Stimulated activated CD8-positive, alpha-beta memory T cell treated with anti-CD3 and anti-CD28 coated beads, Interleukin-15, amount 100 ng/mL, for 4 hours (primary cell): ENCODE measurements at regions not wholly inside any gene's neighbourhood (a gene's known extent, or its start where the extent isn't known, plus 50 kb on each side); places are given as distances from the start of the nearest gene placed in this dataset.
"Not testable (repeated sequence)": the region's sequence is repeated elsewhere in the genome, so short reads cannot be mapped to it uniquely, and the experiment has no call there.

Experiments used
- DNase-seq, 2 donors: peaks; one replicate each; pipeline ENCODE4 v3.0.0-alpha.2; 2020; ENCODE audit warnings: low read depth in 2 of 2

DNA sequence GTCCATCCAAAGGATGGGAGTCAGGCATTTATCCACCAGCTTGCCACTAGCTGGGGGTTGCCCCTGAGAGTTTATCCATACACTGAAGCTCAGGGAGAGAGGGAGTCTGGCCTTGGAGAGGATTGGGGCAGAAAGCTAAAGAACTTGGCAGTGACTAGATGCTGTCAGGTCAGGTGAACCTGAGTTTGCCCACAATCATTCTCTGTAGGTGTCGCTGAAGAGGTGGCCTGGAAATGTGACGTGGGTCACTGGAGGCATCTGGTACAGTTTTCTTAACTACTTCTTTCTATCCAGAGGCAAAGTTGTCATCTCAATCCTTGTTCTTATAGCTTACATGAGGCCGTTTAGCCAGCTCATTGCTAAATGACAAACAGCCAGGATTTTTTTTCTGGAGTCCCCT, 298.0 kb upstream of the CTNNB1 start:
- no peak for DNase-seq

DNA sequence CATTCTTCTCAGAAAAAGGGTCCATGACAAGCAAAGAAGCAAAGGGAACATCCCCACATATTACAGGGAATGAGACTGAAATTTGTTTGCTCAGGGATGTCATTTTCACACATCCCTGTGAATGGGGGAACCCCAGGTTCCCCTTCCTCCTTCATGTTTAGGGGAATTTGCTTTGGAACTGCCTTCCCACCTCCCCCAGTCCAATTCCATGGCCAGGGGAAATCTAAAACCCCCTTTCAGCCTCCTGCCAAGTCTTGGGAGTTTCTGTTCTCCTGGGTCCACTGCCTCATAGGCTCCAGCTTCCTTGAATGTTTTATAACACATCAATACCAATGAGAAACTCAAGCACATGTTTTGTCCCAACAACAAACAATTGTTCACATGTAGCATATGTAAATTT, 297.5 kb upstream of the CTNNB1 start:
- DNase-seq, result no peak

DNA sequence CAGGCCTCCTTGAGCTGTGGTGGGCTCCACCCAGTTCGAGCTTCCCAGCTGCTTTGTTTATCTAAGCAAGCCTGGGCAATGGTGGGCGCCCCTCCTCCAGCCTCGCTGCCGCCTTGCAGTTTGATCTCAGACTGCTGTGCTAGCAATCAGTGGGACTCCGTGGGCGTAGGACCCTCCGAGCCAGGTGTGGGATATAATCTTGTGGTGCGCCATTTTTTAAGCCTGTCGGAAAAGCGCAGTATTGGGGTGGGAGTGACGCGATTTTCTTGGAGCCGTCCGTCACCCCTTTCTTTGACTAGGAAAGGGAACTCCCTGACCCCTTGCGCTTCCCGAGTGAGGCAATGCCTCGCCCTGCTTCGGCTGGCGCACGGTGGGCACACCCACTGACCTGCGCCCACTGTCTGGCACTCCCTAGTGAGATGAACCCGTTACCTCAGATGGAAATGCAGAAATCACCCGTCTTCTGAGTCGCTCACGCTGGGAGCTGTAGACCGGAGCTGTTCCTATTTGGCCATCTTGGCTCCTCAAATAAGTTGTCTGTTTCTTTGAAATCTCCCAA, 291.3 kb upstream of the CTNNB1 start:
- DNase-seq, result not testable (repeated sequence)

DNA sequence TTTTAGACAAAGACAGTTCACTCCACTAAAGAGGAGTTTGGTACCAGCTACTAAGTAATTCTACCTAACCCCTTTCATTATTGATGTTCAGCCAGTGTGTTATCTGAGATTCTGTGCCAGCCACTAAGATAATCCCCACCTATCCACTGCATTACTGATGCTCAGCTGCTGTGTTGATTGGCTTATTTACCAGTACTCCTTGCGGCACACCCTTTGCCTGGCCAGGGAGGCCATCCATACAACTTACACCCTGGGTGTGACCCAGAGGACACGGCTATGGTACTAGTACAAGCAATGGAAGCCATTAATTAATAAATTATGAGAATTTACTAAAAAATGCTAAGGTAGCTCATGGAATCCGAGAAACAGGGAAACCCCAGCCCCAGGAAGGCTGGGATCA, 290.7 kb upstream of the CTNNB1 start:
- no peak for DNase-seq

DNA sequence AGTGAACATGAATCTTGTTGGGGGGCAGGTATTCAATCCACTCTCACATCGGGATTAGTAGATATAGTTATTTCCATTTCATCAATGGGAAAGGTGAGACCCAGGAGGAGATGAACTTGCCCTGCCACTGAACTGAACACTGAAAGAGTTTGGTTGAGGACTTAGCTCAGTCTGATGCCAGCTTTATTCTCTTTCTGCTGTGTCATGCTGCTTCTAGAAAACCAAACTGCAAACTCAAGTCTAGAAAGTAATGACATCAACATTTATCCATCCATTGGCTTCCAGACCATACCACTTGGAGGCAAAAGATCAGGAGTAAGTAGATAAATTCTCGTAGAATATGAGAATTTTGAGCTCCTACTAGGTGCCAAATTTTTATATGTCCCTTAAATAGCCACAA, 288.0 kb upstream of the CTNNB1 start:
- DNase-seq, result no peak

DNA sequence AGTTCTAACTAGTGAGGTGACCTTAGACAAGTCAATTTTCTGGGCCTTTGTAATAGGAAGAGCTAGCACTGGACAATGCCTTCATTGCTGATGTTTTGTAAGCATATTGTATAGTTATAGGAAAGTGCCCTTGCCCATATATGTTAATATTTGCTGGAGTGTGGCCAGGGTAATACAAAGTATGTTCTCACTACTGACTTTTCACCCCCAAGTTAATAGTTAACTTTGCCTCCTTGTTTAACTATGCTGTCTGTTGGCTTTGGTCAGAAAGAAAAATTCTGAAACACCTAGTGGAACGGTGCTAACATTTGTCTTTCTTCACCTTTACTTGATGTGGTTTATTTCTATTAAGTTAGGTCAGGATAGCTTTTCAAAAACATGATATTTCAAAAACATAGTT, 287.4 kb upstream of the CTNNB1 start:
- no peak for DNase-seq

DNA sequence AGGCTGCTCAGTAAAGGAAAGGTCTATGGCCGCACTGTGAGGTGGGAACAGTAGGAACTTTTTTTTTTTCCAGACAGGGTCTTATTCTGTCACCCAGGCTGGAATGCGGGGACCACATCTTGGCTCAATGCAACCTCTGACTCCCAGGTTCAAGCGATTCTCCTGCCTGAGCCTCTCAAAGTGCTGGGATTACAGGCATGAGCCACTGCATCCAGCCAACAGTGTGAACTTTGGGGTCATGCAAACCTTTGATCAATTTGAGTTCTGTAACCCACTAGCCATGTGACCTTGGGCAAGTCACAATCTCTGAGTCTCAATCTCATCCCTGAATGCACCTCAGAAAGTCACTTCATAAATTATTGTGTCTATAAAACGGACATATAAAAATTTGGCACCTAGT, 286.8 kb upstream of the CTNNB1 start:
- DNase-seq, result no peak

DNA sequence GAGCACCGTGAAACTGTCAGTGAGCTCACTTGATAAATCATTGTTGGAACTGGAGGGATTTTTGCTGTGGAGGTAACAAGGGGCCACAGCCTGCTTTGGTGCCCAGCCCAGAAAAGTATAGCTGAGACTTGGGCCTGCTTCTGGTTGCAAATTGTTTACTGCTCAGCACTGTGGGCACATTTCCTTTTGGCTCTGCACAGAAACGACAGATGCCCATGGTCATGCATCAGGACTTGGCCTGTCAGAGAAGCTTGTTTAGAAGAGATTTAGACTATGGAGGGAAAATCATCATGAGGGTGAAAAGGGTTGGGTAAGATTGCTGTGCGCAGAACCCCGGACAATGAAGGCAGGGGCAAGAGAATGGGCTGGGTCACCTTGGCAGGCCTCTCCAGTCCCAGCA, 286.1 kb upstream of the CTNNB1 start:
- DNase-seq, result no peak

DNA sequence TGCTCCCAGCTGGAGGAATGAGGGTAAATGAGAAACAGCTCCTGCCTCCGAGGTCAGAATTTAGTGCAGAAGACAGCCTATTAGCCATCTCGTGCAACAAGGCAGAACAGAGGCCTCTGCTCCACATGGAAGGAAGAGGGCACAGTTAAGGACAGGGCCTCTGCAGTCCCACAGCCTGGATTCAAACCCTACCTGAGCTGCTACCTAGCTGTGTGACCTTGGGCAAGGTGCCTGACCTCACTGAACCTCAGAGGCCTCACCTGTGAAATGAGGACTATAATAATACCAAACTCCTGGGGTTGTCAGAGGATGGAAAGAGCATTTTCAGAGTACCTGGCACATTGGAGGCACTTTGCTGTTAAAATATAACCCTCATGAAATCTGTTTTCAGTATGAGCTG, 285.7 kb upstream of the CTNNB1 start:
- DNase-seq, result no peak

DNA sequence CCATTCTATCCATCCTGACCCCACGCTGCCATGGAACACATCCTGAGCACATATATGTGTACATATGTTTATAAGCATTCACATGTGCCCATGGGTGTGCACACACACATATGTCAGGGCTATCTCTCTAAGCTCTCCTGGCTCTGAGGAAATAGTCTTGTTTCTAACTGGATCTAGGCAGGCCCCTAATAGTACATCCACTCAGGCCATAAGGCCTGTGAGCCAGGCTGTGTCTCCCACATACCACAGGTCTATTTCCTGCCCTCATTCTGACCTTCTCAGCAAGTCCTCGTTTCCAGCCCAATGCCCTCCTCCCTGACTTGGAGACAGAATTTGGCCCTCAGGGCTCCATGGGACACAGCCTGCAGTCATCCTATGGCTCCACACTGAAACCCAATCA, 284.8 kb upstream of the CTNNB1 start:
- DNase-seq, result no peak

DNA sequence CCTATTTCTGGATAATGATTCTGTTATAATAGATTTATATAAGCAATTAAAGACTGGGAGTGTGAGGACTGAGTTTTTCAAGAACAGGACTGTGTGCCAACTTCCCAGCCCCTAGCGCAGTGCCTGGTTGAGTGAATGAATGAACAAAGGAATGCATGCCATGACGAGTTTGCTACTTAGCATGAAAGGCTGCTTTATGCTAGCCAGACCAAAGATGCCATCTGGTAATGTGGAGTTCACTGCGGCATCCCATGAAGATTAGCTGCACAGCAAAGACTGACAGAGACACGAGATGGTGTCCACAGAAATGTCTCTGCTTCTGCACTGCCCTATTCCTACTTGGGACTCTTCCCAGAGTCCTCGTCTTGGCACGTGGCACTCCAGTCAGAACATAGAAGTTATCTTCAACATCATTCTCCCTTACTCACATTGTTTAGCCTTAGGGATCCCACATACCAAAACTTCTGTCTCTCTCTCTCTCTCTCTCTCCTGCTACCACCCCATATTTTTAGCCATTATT, 283.9 kb upstream of the CTNNB1 start:
- no peak for DNase-seq

DNA sequence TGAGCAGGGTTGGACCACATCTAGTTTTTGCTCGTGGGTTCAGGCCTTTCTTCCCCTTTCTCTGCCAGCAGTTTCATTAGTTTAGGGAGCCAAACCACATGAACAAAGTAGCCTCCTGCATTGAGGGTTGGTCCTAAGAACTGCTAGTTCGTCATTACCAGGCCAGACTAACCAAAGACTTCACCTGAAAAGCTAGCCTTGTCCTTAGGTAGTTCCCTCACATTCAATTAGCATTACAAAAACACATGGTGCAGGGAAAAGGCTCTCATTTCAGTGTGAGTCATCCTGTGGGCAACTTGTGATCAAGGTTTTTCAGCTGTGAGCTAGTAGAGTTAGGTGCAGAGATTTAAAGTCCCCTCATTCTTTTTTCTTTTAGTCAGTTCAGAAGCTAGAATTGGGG, 279.3 kb upstream of the CTNNB1 start:
- no peak for DNase-seq

DNA sequence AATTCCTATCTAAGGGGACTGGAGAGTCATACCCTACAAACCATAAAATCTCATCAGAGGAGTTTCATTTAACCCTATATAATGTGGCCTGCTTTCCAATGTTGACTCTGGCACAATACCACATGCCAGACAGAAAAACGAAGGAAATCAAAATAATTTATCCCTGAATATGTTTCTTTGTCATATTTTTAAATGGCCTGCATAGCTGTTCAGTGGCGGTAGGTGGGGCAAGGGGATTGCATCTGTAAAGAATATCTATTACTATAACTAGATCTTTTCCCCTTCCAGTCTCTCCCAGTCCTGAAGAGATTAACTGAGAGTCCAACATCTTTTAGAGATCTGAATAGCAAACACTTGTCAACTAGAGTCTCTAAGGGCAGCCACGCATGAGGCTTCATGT, 278.1 kb upstream of the CTNNB1 start:
- no peak for DNase-seq

DNA sequence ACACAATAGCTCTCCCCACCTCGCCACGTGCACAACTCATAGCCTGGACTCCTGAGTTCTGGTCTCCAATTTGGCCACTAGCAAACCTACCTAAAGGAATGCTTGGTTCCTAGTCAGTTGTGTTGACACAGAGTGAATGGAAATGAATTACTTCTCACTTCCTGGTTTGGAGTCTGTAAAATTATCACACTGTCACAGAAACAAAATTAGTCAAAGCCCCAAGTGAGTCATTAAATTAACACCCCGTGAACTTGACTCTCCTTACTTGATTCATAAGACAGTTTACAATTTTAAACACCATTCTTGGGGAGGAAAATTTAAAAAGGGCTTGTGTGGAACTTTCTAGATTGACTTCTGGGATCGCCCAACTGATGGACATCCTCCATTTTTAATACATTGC, 276.2 kb upstream of the CTNNB1 start:
- DNase-seq, result no peak

DNA sequence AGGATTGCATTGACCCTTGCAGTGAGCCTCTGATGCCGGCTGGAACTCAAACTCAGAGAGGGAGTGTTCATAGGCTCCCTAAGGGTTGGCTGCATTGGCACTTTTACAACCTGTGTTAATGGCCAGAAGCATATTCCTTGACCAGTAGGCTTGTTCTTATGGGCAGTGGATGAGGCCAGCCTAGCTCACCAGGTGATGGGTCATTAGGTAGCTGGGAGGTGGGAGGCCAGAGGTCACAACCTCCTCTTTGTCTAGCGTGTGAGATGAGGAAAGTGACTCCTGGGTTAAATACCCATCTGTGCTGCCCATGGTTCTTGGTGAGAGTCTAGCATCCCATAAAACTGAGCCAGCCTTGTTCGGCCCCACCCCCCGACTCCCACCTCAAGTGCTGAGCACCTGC, 275.7 kb upstream of the CTNNB1 start:
- DNase-seq, result no peak

DNA sequence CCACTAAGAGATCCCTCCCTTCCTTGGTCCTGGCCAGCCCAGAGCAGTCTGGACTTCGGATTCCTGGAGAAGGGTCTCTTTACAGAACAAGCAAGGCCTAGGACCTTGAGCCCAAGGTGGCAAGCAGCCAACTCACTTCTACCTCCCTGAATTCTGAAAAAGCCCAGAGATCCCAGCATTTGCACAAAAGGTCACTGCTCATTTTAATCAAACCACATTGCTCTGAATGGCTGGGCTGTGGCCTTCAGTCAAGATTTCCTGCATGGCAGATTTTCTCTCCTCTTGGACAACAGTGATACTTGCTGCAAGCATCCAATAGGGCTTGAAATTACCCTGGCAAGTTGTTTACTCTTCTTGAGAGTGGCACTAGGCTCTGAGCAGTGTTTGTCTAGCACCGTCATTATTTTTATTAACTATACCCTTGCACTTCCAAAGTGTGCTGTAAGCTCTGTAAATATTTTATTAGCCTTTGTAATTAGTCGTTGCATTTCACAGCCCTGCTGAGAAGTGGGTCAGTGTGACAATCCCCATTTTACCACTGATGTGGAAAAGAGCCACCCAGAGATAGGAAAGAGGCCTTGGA, 274.7 kb upstream of the CTNNB1 start:
- no peak for DNase-seq

DNA sequence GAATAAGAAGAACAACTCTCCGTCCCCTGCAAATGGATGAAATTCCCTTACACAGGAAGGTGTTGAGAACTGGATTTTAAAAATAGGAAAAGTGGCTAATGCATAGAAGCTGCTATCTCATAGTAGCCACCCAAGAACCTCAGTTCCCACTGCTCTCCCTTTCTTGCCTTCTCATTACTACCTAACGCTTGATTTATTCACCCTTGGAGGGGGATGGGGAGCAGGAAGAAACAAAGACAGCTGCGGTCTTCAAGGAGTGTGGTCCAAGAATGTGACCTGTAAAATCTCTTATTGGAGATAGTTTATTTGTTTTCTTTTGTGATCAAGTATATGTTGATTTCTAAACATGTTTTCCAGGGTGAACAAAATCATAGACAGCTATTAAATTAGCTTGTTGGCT, 274.1 kb upstream of the CTNNB1 start:
- DNase-seq, result no peak

DNA sequence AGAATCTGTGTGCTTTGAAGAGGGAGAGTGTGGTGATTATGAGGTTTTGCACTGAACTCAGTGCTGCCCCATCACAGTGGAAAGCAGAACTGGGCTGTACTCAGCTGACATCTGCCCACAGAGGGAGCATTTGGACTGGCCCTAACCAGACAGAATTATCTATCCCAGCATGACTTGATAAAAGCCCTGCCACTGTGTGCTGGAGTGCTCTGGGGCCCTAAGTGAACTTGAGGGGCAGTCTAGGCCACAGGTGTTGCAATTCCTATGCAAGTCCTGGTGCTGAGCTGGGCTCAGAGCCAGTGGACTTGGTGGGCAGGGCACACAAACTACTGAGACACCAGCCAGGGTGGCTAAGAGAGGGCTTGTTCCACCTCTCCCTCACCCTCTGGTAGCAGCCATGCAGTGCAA, 269.2 kb upstream of the CTNNB1 start:
- no peak for DNase-seq

DNA sequence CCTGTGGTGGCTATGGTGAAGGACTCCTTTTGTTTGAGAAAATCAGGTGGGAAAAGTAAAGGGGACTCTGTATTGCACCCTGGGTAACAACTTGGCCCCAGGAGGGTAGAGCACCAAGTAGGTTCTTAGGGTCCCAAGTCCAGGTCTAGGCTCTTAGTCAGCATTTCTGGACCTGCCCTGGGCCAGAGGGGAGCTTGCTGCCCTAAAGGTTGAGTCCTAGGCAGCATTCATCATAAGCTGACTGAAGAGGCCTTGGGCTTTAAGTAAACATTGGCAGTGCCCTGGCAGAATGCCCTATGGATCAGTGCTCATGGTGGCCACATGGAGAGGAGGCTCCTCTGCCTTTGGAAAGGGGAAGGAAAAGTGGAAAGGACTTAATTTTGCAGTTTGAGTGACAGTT, 268.5 kb upstream of the CTNNB1 start:
- no peak for DNase-seq

DNA sequence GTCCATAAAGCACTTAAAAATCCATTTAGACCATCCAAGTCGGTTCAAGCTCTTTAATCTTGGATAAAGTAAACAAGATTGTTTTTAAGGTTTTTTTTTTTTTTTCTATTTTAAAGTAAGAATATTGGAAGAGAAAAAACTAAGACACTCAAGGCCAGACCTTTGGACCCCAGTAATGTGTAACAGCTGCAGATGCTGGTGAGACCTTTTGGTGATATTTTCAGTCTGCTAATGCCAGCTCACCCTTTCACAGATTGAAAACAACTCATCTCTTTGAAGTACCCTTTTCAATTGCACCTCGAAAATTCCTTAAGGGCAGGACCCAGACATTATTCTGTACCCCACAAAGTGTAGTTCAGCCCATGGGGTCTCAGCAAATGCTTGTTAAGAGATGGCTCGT, 260.7 kb upstream of the CTNNB1 start:
- no peak for DNase-seq

DNA sequence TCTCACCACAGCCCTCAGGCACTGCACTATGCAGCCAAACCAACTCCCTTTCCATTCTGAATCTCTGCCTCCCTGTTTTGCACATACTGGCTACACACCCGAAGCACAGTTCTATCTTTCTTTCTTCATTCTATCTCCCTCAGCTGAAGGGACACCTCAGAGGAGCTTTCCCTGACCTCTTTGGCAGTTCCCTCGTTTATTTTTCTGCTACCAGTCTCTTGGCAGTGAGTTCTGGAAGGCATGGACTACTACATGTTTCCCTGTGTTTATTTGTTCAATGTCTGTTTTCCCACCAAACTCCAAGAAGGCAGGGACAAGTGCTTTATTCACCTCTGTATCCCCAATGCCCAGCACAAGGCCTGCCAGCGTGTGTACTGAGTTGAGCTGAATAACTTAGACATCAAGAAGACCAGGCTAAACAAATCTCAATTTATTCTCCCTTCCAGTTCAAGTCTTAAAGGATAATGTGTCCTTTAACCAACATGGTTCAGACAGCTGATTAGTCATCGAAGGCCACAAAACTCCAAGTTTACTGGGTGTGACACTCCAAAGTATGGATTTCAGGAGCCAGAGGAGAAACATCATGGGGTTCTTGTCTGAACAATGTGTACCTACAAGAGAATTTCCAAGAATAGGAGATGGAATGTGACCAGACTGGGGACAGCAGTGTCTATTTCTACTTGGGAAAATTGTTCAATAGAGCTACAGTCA, 260.1 kb upstream of the CTNNB1 start:
- no peak for DNase-seq

DNA sequence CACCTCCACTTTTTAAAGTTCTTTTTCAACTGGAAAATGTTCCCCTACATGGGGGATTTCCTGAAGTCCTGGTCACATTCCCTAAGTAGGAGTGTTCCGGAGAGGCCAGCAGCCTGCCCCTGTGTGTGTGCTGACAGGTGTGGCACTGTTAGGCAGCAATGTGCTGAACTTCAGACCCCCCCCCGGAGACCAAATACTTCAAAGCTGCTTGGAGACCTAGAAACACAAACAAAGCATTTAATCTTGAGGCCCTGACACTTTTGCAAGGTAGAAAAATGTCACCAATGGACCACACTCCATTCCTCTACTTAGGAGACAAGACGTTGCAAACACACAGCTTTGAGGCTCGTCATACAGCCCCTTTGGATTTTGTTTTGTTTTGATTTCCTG, 259.6 kb upstream of the CTNNB1 start:
- no peak for DNase-seq

DNA sequence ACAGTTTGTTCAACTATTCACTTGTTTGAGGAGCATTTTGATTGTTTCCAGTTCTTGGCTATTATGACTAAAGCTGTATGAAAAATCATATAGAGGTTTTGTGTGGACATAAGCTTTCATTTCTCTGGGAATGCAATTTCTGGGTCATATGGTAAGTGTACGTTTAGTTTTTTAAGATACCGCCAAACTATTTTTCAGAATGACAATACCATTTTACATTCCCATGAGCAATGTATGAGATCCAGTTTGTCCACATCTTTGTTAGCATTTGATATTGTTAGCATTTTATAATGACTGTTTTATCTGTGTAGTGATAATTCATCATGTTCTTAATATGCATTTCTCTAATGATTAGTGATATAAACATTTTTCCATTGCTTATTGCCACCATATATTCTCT, 258.7 kb upstream of the CTNNB1 start:
- no peak for DNase-seq

DNA sequence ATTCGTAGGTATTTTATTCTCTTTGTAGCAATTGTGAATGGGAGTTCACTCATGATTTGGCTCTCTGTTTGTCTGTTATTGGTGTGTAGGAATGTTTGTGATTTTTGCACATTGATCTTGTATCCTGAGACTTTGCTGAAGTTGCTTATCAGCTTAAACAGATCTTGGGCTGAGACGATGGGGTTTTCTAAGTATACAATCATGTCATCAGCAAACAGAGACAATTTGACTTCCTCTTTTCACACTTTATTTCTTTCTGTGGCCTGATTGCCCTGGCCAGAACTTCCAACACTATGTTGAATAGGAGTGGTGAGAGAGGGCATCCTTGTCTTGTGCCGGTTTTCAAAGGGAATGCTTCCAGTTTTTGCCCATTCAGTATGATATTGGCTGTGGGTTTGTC, 252.3 kb upstream of the CTNNB1 start:
- DNase-seq, result not testable (repeated sequence)
